ENCODE measurements at regions not wholly inside any gene's neighbourhood (a gene's known extent, or its start where the extent isn't known, plus 50 kb on each side); places are given as distances from the start of the nearest gene placed in this dataset.
"Not testable (repeated sequence)": the region's sequence is repeated elsewhere in the genome, so short reads cannot be mapped to it uniquely, and the experiment has no call there.

DNA sequence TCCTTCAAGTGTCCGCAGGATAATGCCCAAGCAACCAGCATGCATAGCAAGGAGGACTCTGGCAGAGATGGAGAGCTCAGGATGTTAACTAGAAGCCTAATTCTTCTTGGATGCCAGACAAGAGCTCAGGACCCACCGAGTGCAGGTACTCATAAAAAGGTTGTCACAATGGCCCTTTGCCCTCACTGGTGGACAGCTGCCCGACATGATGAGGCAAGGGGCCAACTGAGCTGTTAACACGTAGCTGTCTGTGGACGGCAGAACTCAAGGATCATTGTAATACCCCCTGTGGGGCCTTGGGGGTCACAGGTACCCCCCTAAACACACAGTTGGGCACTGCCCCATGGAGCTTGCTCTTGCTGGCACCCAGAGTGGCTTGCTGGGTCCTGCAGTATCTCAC, 393.7 kb downstream of the PIK3C3 start:
- H3K27ac ChIP-seq (ENCODE audit: low read length): no peak overlapping the region
- no peak overlapping the region for H3K4me3 ChIP-seq (ENCODE audit: low read length)
- H3K27me3 ChIP-seq (ENCODE audit: control insufficient read depth, insufficient read depth, low read length): no peaks in the 10 kb centered on the region
- WGBS (ENCODE audit: insufficient coverage): 63% methylated on average over 4 of the region's 5 CpGs
- H3K4me1 ChIP-seq (ENCODE audit: control insufficient read depth, insufficient read depth, low read length): no peaks in the 10 kb centered on the region
- no peak for DNase-seq
- no peaks in the 10 kb centered on the region for H3K36me3 ChIP-seq (ENCODE audit: control insufficient read depth, insufficient read depth, low read length)
- no peaks in the 10 kb centered on the region for H3K9me3 ChIP-seq (replicated peaks; ENCODE audit: control insufficient read depth, low read depth, low read length)

GRCh38 chr18:42351455-42351854, 396.4 kb downstream of the PIK3C3 start:
- no peaks in the 10 kb centered on the region for H3K27me3 ChIP-seq (ENCODE audit: control insufficient read depth, insufficient read depth, low read length)
- H3K4me1 ChIP-seq (ENCODE audit: control insufficient read depth, insufficient read depth, low read length): no peaks in the 10 kb centered on the region
- 82% methylated on average over 2 of the region's 2 CpGs for WGBS (ENCODE audit: insufficient coverage)
- H3K4me3 ChIP-seq (ENCODE audit: low read length): no peak overlapping the region
- no peaks in the 10 kb centered on the region for H3K36me3 ChIP-seq (ENCODE audit: control insufficient read depth, insufficient read depth, low read length)
- H3K9me3 ChIP-seq (replicated peaks; ENCODE audit: control insufficient read depth, low read depth, low read length): no peaks in the 10 kb centered on the region
- no peak overlapping the region for H3K27ac ChIP-seq (ENCODE audit: low read length)
- peak; percentile 6 for DNase-seq

- Histone ChIP-seq H3K27me3 (ENCODE audit: control insufficient read depth, insufficient read depth, low read length) (no peaks in the 10 kb centered on the region), H3K27ac (ENCODE audit: low read length) (no peak overlapping the region), H3K4me1 (ENCODE audit: control insufficient read depth, insufficient read depth, low read length) (no peaks in the 10 kb centered on the region), H3K9me3 (replicated peaks; ENCODE audit: control insufficient read depth, low read depth, low read length) (no peaks in the 10 kb centered on the region), H3K36me3 (ENCODE audit: control insufficient read depth, insufficient read depth, low read length) (no peaks in the 10 kb centered on the region), H3K4me3 (ENCODE audit: low read length) (no peak overlapping the region)
- DNase-seq: no peak
Measured at GRCh38 chr18:42360716-42361115, 405.7 kb downstream of the PIK3C3 start.

- H3K9me3 ChIP-seq (replicated peaks; ENCODE audit: control insufficient read depth, low read depth, low read length): no peaks in the 10 kb centered on the region
- no peak overlapping the region for H3K4me3 ChIP-seq (ENCODE audit: low read length)
- DNase-seq: no peak
- no peaks in the 10 kb centered on the region for H3K4me1 ChIP-seq (ENCODE audit: control insufficient read depth, insufficient read depth, low read length)
- no peaks in the 10 kb centered on the region for H3K36me3 ChIP-seq (ENCODE audit: control insufficient read depth, insufficient read depth, low read length)
- no peak overlapping the region for H3K27ac ChIP-seq (ENCODE audit: low read length)
- no peaks in the 10 kb centered on the region for H3K27me3 ChIP-seq (ENCODE audit: control insufficient read depth, insufficient read depth, low read length)
- WGBS (ENCODE audit: insufficient coverage): no CpG with 5 or more reads among the region's 2 CpGs
Measured at GRCh38 chr18:42363446-42364441, 408.7 kb downstream of the PIK3C3 start.

DNA sequence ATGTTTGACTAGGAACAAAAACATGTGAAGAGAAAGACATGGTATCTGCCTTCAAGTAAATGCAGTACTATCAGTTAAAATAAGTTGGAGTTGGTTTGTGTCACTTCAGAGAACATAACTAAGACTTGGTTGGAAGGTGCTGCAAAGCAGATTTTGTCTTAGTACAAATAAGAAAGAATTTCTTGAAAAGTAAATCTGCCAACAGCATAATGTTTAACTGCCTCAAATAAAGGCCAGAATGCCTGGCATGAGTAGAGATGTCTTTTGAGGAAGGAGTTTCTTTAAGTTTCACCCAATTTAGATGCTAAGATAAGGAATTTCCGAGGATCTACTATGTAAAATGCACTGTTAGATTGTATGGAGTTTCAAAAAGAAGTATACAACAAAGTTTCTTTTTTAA, 409.7 kb downstream of the PIK3C3 start:
- no CpG with 5 or more reads among the region's 1 CpG for WGBS (ENCODE audit: insufficient coverage)

GRCh38 chr18:42365591-42365990, 410.6 kb downstream of the PIK3C3 start:
- WGBS (ENCODE audit: insufficient coverage): no CpG with 5 or more reads among the region's 1 CpG
- no peaks in the 10 kb centered on the region for H3K27me3 ChIP-seq (ENCODE audit: control insufficient read depth, insufficient read depth, low read length)
- H3K4me1 ChIP-seq (ENCODE audit: control insufficient read depth, insufficient read depth, low read length): no peaks in the 10 kb centered on the region
- no peak for DNase-seq
- H3K27ac ChIP-seq (ENCODE audit: low read length): no peak overlapping the region
- H3K9me3 ChIP-seq (replicated peaks; ENCODE audit: control insufficient read depth, low read depth, low read length): no peaks in the 10 kb centered on the region
- no peaks in the 10 kb centered on the region for H3K36me3 ChIP-seq (ENCODE audit: control insufficient read depth, insufficient read depth, low read length)
- no peak overlapping the region for H3K4me3 ChIP-seq (ENCODE audit: low read length)

More for the DNA sequence above, 409.7 kb downstream of the PIK3C3 start:
- no peaks in the 10 kb centered on the region for H3K4me1 ChIP-seq (ENCODE audit: control insufficient read depth, insufficient read depth, low read length)
- H3K27me3 ChIP-seq (ENCODE audit: control insufficient read depth, insufficient read depth, low read length): no peaks in the 10 kb centered on the region
- no peak overlapping the region for H3K4me3 ChIP-seq (ENCODE audit: low read length)
- no peaks in the 10 kb centered on the region for H3K36me3 ChIP-seq (ENCODE audit: control insufficient read depth, insufficient read depth, low read length)
- DNase-seq: no peak
- H3K9me3 ChIP-seq (replicated peaks; ENCODE audit: control insufficient read depth, low read depth, low read length): no peaks in the 10 kb centered on the region
- no peak overlapping the region for H3K27ac ChIP-seq (ENCODE audit: low read length)

DNA sequence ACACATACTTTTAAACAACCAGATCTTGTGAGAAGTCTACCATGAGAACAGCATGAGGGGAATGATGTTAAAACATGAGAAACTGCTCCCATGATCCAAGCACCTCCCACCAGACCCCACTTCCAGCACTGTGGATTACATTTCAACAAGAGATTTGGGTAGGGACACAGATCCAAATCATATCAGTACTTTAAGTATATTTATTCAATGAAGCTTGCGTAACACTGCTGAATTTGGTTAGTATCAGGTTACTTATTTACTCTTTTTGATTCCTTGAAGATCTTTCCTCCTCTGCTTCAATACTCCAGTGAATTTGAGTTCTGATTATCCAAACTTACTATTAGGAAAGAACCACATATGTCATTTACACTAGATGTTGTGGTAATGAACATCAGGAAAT, 418.6 kb downstream of the PIK3C3 start:
- no peak for DNase-seq
- Histone ChIP-seq H3K9me3 (replicated peaks; ENCODE audit: control insufficient read depth, low read depth, low read length) (no peaks in the 10 kb centered on the region), H3K36me3 (ENCODE audit: control insufficient read depth, insufficient read depth, low read length) (no peaks in the 10 kb centered on the region), H3K27ac (ENCODE audit: low read length) (no peak overlapping the region), H3K4me3 (ENCODE audit: low read length) (no peak overlapping the region), H3K4me1 (ENCODE audit: control insufficient read depth, insufficient read depth, low read length) (no peaks in the 10 kb centered on the region), H3K27me3 (ENCODE audit: control insufficient read depth, insufficient read depth, low read length) (no peaks in the 10 kb centered on the region)
- no CpG with 5 or more reads among the region's 1 CpG for WGBS (ENCODE audit: insufficient coverage)

DNA sequence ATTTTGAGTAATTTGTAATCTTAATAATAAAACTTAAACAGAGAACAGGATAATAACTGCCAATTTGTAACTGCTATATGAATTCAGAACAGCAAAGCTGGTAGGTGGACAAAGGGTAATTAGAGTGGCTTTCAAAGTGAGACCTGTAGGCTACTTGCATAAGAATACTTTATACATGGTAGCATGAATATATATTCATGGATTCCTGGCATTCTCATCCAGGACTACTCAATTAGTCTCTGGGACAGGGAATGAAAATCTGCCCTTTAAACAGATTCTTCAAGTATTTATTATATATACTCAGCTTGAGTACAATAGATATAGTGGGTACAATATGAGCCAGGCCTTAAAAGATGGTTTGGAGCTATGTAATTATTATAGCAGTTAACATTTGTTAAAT, 419.9 kb downstream of the PIK3C3 start:
- Histone ChIP-seq H3K27ac (ENCODE audit: low read length) (no peak overlapping the region), H3K4me3 (ENCODE audit: low read length) (no peak overlapping the region), H3K36me3 (ENCODE audit: control insufficient read depth, insufficient read depth, low read length) (no peaks in the 10 kb centered on the region), H3K4me1 (ENCODE audit: control insufficient read depth, insufficient read depth, low read length) (no peaks in the 10 kb centered on the region), H3K27me3 (ENCODE audit: control insufficient read depth, insufficient read depth, low read length) (no peaks in the 10 kb centered on the region), H3K9me3 (replicated peaks; ENCODE audit: control insufficient read depth, low read depth, low read length) (no peaks in the 10 kb centered on the region)
- no peak for DNase-seq

DNA sequence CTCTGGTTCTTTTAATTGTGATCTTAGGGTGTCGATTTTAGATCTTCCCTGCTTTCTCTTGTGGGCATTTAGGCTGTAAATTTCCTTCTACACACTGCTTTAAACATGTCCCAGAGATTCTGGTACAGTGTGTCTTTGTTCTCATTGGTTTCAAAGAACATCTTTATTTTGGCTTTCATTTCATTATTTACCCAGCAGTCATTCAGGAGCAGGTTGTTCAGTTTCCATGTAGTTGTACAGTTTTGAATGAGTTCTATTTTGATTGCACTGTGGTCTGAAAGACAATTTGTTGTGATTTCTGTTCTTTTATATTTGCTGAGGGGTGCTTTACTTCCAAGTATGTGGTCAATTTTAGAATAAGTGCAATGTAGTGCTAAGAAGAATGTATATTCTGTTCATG, 423.8 kb downstream of the PIK3C3 start:
- H3K4me1 ChIP-seq (ENCODE audit: control insufficient read depth, insufficient read depth, low read length); H3K27me3 ChIP-seq (ENCODE audit: control insufficient read depth, insufficient read depth, low read length); H3K36me3 ChIP-seq (ENCODE audit: control insufficient read depth, insufficient read depth, low read length); DNase-seq; H3K27ac ChIP-seq (ENCODE audit: low read length); H3K9me3 ChIP-seq (replicated peaks; ENCODE audit: control insufficient read depth, low read depth, low read length); H3K4me3 ChIP-seq (ENCODE audit: low read length): not testable (repeated sequence)
- WGBS (ENCODE audit: insufficient coverage): no CpG with 5 or more reads among the region's 1 CpG

DNA sequence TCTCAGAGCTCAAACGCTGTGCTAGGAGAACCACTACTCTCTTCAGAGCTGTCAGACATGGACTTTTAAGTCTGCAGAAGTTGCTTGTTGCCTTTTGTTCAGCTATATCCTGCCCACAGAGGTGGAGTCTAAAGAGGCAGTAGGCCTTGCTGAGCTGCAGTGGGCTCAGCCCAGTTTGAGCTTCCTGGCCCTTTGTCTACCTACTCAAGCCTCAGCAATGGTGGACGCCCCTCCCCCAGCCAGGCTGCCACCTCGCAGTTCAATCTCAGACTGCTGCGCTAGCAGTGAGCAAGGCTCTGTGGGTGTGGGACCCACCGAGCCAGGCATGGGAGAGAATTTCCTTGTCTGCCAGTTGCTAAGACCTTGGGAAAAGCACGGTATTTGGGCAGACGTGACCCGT, 426.2 kb downstream of the PIK3C3 start:
- H3K27me3 ChIP-seq (ENCODE audit: control insufficient read depth, insufficient read depth, low read length); H3K4me3 ChIP-seq (ENCODE audit: low read length); H3K36me3 ChIP-seq (ENCODE audit: control insufficient read depth, insufficient read depth, low read length); H3K27ac ChIP-seq (ENCODE audit: low read length); H3K9me3 ChIP-seq (replicated peaks; ENCODE audit: control insufficient read depth, low read depth, low read length); DNase-seq; H3K4me1 ChIP-seq (ENCODE audit: control insufficient read depth, insufficient read depth, low read length): not testable (repeated sequence)
- 96% methylated on average over 7 of the region's 8 CpGs for WGBS (ENCODE audit: insufficient coverage)

DNA sequence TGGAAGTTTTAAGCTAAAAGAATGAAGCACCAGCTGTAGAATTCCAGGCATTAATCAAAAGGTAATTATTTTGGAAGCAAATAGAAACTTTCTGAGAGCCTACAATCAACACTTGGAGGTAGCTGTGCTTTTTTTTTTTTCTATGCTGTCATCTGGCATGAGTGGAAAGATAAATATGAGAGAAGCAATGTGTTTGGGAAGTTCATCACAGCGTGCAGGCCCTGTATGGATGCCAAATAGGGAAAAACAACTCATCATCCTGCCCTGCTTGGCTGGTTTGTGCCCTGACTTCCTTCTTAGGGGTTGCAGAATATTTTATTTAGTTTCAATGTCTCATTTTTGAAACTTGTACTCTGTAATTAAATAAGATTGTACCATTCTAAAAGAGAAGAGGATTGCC, 437.4 kb downstream of the PIK3C3 start:
- Histone ChIP-seq H3K4me1 (ENCODE audit: control insufficient read depth, insufficient read depth, low read length) (no peaks in the 10 kb centered on the region), H3K36me3 (ENCODE audit: control insufficient read depth, insufficient read depth, low read length) (no peaks in the 10 kb centered on the region), H3K27me3 (ENCODE audit: control insufficient read depth, insufficient read depth, low read length) (no peaks in the 10 kb centered on the region), H3K4me3 (ENCODE audit: low read length) (no peak overlapping the region), H3K9me3 (replicated peaks; ENCODE audit: control insufficient read depth, low read depth, low read length) (no peaks in the 10 kb centered on the region), H3K27ac (ENCODE audit: low read length) (no peak overlapping the region)
- no CpG with 5 or more reads among the region's 1 CpG for WGBS (ENCODE audit: insufficient coverage)
- DNase-seq: no peak

All from muscle of leg (tissue), 3 donors.